ENCODE measurements at regions not wholly inside any gene's neighbourhood (a gene's known extent, or its start where the extent isn't known, plus 50 kb on each side); places are given as distances from the start of the nearest gene placed in this dataset.

GRCh38 chr1:219459351-219460080, 153.4 kb downstream of the ZC3H11B start:
- TF ChIP-seq KLF8 (tag by site-specific recombination; IDR thresholded peaks at IDR 0.05), result no peak
- TF ChIP-seq ZNF76 (tag by site-specific recombination; IDR thresholded peaks at IDR 0.05; ENCODE audit: borderline replicate concordance, low read depth), result no peak
- TF ChIP-seq SP3 (tag by site-specific recombination; IDR thresholded peaks at IDR 0.05), result no peak
- no peak for TF ChIP-seq PRDM4 (tag by site-specific recombination; IDR thresholded peaks at IDR 0.05)
